Activated naive CD8-positive, alpha-beta T cell treated with anti-CD3 and anti-CD28 coated beads for 36 hours (primary cell): ENCODE measurements at regions not wholly inside any gene's neighbourhood (a gene's known extent, or its start where the extent isn't known, plus 50 kb on each side); places are given as distances from the start of the nearest gene placed in this dataset.

ENCODE experiments used
- DNase-seq: peaks from one replicate; pipeline ENCODE4 v3.0.0; 2021
- H3K27ac Mint-ChIP-seq: one replicate; pipeline ENCODE4 v1.8.0; 2022; ENCODE audit warnings: mild to moderate bottlenecking, moderate library complexity, mixed read lengths
- H3K27me3 Mint-ChIP-seq: one replicate; pipeline ENCODE4 v1.8.0; 2022; ENCODE audit warnings: mild to moderate bottlenecking, mixed read lengths
- H3K36me3 Mint-ChIP-seq: one replicate; pipeline ENCODE4 v1.8.0; 2021; ENCODE audit warnings: mild to moderate bottlenecking, mixed read lengths
- H3K4me1 Mint-ChIP-seq: one replicate; pipeline ENCODE4 v1.8.0; 2021; ENCODE audit warnings: mixed read lengths
- H3K4me3 Mint-ChIP-seq: one replicate; pipeline ENCODE4 v1.8.0; 2022; ENCODE audit warnings: mild to moderate bottlenecking, moderate library complexity, mixed read lengths
- H3K9me3 Mint-ChIP-seq: one replicate; pipeline ENCODE4 v1.8.0; 2022; ENCODE audit warnings: mixed read lengths

GRCh38 chr2:18441583-18441982 is 118.9 kb downstream of the RDH14 start:
- H3K27me3 Mint-ChIP-seq, result peaks cover 30% of the 10 kb centered on the region
- no peaks in the 10 kb centered on the region for H3K36me3 Mint-ChIP-seq
- no peaks in the 10 kb centered on the region for H3K4me1 Mint-ChIP-seq
- no peak for DNase-seq
- H3K4me3 Mint-ChIP-seq, result no peak overlapping the region
- H3K9me3 Mint-ChIP-seq, result no peaks in the 10 kb centered on the region
- H3K27ac Mint-ChIP-seq, result no peak overlapping the region

- DNase-seq, result no peak
- H3K4me1 Mint-ChIP-seq, result no peaks in the 10 kb centered on the region
- H3K27ac Mint-ChIP-seq, result no peak overlapping the region
- no peaks in the 10 kb centered on the region for H3K36me3 Mint-ChIP-seq
- H3K9me3 Mint-ChIP-seq, result no peaks in the 10 kb centered on the region
- H3K27me3 Mint-ChIP-seq, result peaks cover 30% of the 10 kb centered on the region
- H3K4me3 Mint-ChIP-seq, result no peak overlapping the region
These were observed 119.7 kb downstream of the RDH14 start for GRCh38 chr2:18440777-18441176.

- Mint-ChIP-seq H3K4me3 (no peak overlapping the region), H3K27ac (no peak overlapping the region), H3K36me3 (no peaks in the 10 kb centered on the region), H3K9me3 (no peaks in the 10 kb centered on the region), H3K4me1 (no peaks in the 10 kb centered on the region), H3K27me3 (peaks cover 33% of the 10 kb centered on the region)
- DNase-seq, result no peak
These were observed 120.3 kb downstream of the RDH14 start for GRCh38 chr2:18440141-18440661.

GRCh38 chr2:18439716-18440115 is 120.7 kb downstream of the RDH14 start:
- no peak for DNase-seq
- Mint-ChIP-seq H3K4me1 (no peaks in the 10 kb centered on the region), H3K27ac (no peak overlapping the region), H3K4me3 (no peak overlapping the region), H3K9me3 (no peaks in the 10 kb centered on the region), H3K36me3 (no peaks in the 10 kb centered on the region), H3K27me3 (peaks cover 34% of the 10 kb centered on the region)

GRCh38 chr2:18437909-18438308 is 122.5 kb downstream of the RDH14 start:
- no peaks in the 10 kb centered on the region for H3K36me3 Mint-ChIP-seq
- no peak for DNase-seq
- H3K9me3 Mint-ChIP-seq, result no peaks in the 10 kb centered on the region
- H3K27me3 Mint-ChIP-seq, result peaks cover 36% of the 10 kb centered on the region
- H3K4me1 Mint-ChIP-seq, result no peaks in the 10 kb centered on the region
- no peak overlapping the region for H3K4me3 Mint-ChIP-seq
- H3K27ac Mint-ChIP-seq, result no peak overlapping the region

GRCh38 chr2:18436503-18437005 is 123.9 kb downstream of the RDH14 start:
- Mint-ChIP-seq H3K27ac (no peak overlapping the region), H3K36me3 (no peaks in the 10 kb centered on the region), H3K9me3 (no peaks in the 10 kb centered on the region), H3K27me3 (peaks cover 31% of the 10 kb centered on the region), H3K4me1 (no peaks in the 10 kb centered on the region), H3K4me3 (no peak overlapping the region)
- no peak for DNase-seq

GRCh38 chr2:18435426-18436037 is 124.9 kb downstream of the RDH14 start:
- Mint-ChIP-seq H3K27ac (no peak overlapping the region), H3K27me3 (peaks cover 27% of the 10 kb centered on the region), H3K4me3 (no peak overlapping the region), H3K36me3 (no peaks in the 10 kb centered on the region), H3K9me3 (no peaks in the 10 kb centered on the region), H3K4me1 (no peaks in the 10 kb centered on the region)
- no peak for DNase-seq

GRCh38 chr2:18433872-18434271 is 126.6 kb downstream of the RDH14 start:
- no peaks in the 10 kb centered on the region for H3K36me3 Mint-ChIP-seq
- no peak overlapping the region for H3K27ac Mint-ChIP-seq
- no peaks in the 10 kb centered on the region for H3K4me1 Mint-ChIP-seq
- no peaks in the 10 kb centered on the region for H3K9me3 Mint-ChIP-seq
- DNase-seq, result no peak
- H3K4me3 Mint-ChIP-seq, result no peak overlapping the region
- H3K27me3 Mint-ChIP-seq, result peaks cover 22% of the 10 kb centered on the region

GRCh38 chr2:18432999-18433398 is 127.5 kb downstream of the RDH14 start:
- Mint-ChIP-seq H3K36me3 (no peaks in the 10 kb centered on the region), H3K27me3 (peaks cover 19% of the 10 kb centered on the region), H3K9me3 (no peaks in the 10 kb centered on the region), H3K4me3 (no peak overlapping the region), H3K4me1 (no peaks in the 10 kb centered on the region), H3K27ac (no peak overlapping the region)
- DNase-seq, result no peak

- H3K4me1 Mint-ChIP-seq, result no peaks in the 10 kb centered on the region
- no peaks in the 10 kb centered on the region for H3K36me3 Mint-ChIP-seq
- H3K27me3 Mint-ChIP-seq, result peaks cover 25% of the 10 kb centered on the region
- H3K9me3 Mint-ChIP-seq, result no peaks in the 10 kb centered on the region
- H3K4me3 Mint-ChIP-seq, result no peak overlapping the region
- no peak for DNase-seq
- H3K27ac Mint-ChIP-seq, result no peak overlapping the region
These were observed 129.3 kb downstream of the RDH14 start for GRCh38 chr2:18430996-18431748.

- H3K9me3 Mint-ChIP-seq, result no peaks in the 10 kb centered on the region
- peaks cover 22% of the 10 kb centered on the region for H3K27me3 Mint-ChIP-seq
- H3K36me3 Mint-ChIP-seq, result no peaks in the 10 kb centered on the region
- DNase-seq, result no peak
- H3K4me3 Mint-ChIP-seq, result no peak overlapping the region
- no peaks in the 10 kb centered on the region for H3K4me1 Mint-ChIP-seq
- no peak overlapping the region for H3K27ac Mint-ChIP-seq
These were observed 131.9 kb downstream of the RDH14 start for GRCh38 chr2:18428516-18428915.

GRCh38 chr2:18427762-18428161 is 132.7 kb downstream of the RDH14 start:
- Mint-ChIP-seq H3K9me3 (no peaks in the 10 kb centered on the region), H3K4me1 (no peaks in the 10 kb centered on the region), H3K4me3 (no peak overlapping the region), H3K27ac (no peak overlapping the region), H3K36me3 (no peaks in the 10 kb centered on the region), H3K27me3 (peaks cover 20% of the 10 kb centered on the region)
- DNase-seq, result no peak

- no peak for DNase-seq
- no peak overlapping the region for H3K27ac Mint-ChIP-seq
- no peak overlapping the region for H3K4me3 Mint-ChIP-seq
- no peaks in the 10 kb centered on the region for H3K36me3 Mint-ChIP-seq
- no peaks in the 10 kb centered on the region for H3K9me3 Mint-ChIP-seq
- H3K27me3 Mint-ChIP-seq, result peaks cover 16% of the 10 kb centered on the region
- H3K4me1 Mint-ChIP-seq, result no peaks in the 10 kb centered on the region
These were observed 134.3 kb downstream of the RDH14 start for GRCh38 chr2:18426174-18426573.

- Mint-ChIP-seq H3K27ac (no peak overlapping the region), H3K4me3 (no peak overlapping the region), H3K27me3 (peaks cover 16% of the 10 kb centered on the region), H3K36me3 (no peaks in the 10 kb centered on the region), H3K9me3 (no peaks in the 10 kb centered on the region), H3K4me1 (no peaks in the 10 kb centered on the region)
- no peak for DNase-seq
These were observed 135.2 kb downstream of the RDH14 start for GRCh38 chr2:18425210-18425703.

- Mint-ChIP-seq H3K4me3 (no peak overlapping the region), H3K27ac (no peak overlapping the region), H3K27me3 (peaks cover 17% of the 10 kb centered on the region), H3K36me3 (no peaks in the 10 kb centered on the region), H3K4me1 (no peaks in the 10 kb centered on the region), H3K9me3 (no peaks in the 10 kb centered on the region)
- no peak for DNase-seq
These were observed 136.8 kb downstream of the RDH14 start for GRCh38 chr2:18423636-18424035.
